Natural killer cell (primary cell): ENCODE measurements at regions not wholly inside any gene's neighbourhood (a gene's known extent, or its start where the extent isn't known, plus 50 kb on each side); places are given as distances from the start of the nearest gene placed in this dataset.
"Not testable (repeated sequence)": the region's sequence is repeated elsewhere in the genome, so short reads cannot be mapped to it uniquely, and the experiment has no call there.

Experiments
- ATAC-seq, 3 donors: fragments of 150-1000 bp in 2 of 3; fragments of 200-7000 bp in 1 of 3; cut with Tn5 transposase; 1 replicate in 1 of 3; 2 replicates in 2 of 3; pipeline ENCODE4 v1.10.0; 2021; ENCODE audit warnings: mild to moderate bottlenecking in 2 of 3, moderate library complexity in 2 of 3
- DNase-seq, 2 donors: peaks; one replicate each; pipeline versions ENCODE4 v3.0.0 to v3.0.0-alpha.2; 2013 to 2021; ENCODE audit warnings: mixed read lengths in 1 of 2
- H3K27ac ChIP-seq: one replicate; pipeline ENCODE4 v1.5.1; 2013; ENCODE audit warnings: mild to moderate bottlenecking, low read length
- H3K27me3 ChIP-seq: one replicate; pipeline ENCODE4 v1.6.1; 2013; ENCODE audit warnings: low read length; ENCODE audit not compliant: control insufficient read depth, insufficient read depth
- H3K36me3 ChIP-seq: one replicate; pipeline ENCODE4 v1.6.1; 2013; ENCODE audit warnings: low read length; ENCODE audit not compliant: control insufficient read depth, insufficient read depth
- H3K4me1 ChIP-seq: one replicate; pipeline ENCODE4 v1.6.1; 2013; ENCODE audit warnings: low read length; ENCODE audit not compliant: control insufficient read depth, insufficient read depth
- H3K4me3 ChIP-seq: one replicate; pipeline ENCODE4 v1.5.1; 2013; ENCODE audit warnings: low read length
- H3K9me3 ChIP-seq: one replicate; pipeline ENCODE4 v1.6.1; 2013; ENCODE audit warnings: low read length; ENCODE audit not compliant: control insufficient read depth, insufficient read depth
- H3K27ac Mint-ChIP-seq, 2 donors: one replicate each; pipeline ENCODE4 v1.8.0; 2022; ENCODE audit warnings: mild to moderate bottlenecking in 2 of 2, mixed read lengths in 2 of 2, moderate library complexity in 1 of 2
- H3K27me3 Mint-ChIP-seq, 2 donors: one replicate each; pipeline ENCODE4 v1.8.0; 2022; ENCODE audit warnings: low read depth in 2 of 2, mixed read lengths in 2 of 2
- H3K36me3 Mint-ChIP-seq: one replicate; pipeline ENCODE4 v1.8.0; 2022; ENCODE audit warnings: mixed read lengths
- H3K4me1 Mint-ChIP-seq, 2 donors: one replicate each; pipeline ENCODE4 v1.8.0; 2022; ENCODE audit warnings: mixed read lengths in 2 of 2
- H3K4me3 Mint-ChIP-seq: one replicate; pipeline ENCODE4 v1.8.0; 2022; ENCODE audit warnings: mild to moderate bottlenecking, moderate library complexity, mixed read lengths
- H3K9me3 Mint-ChIP-seq, 2 donors: one replicate each; pipeline ENCODE4 v1.8.0; 2022; ENCODE audit warnings: mixed read lengths in 2 of 2
- CTCF ChIP-seq: fragments of 200-600 bp; IDR thresholded peaks from one replicate; pipeline ENCODE4 v1.8.0; 2022; ENCODE audit warnings: antibody characterized with exemption
- WGBS: methylation state at CpG from one replicate; pipeline ENCODE4 v1.1.7; 2013; ENCODE audit warnings: missing lambda C conversion rate; ENCODE audit not compliant: insufficient coverage; 5-methylcytosine and 5-hydroxymethylcytosine counted together
- intact Hi-C: fragments of 100-400 bp; cut with micrococcal nuclease; formaldehyde crosslinking; loops from one replicate; pipeline ENCODE4 v1.14.2; 2022

DNA sequence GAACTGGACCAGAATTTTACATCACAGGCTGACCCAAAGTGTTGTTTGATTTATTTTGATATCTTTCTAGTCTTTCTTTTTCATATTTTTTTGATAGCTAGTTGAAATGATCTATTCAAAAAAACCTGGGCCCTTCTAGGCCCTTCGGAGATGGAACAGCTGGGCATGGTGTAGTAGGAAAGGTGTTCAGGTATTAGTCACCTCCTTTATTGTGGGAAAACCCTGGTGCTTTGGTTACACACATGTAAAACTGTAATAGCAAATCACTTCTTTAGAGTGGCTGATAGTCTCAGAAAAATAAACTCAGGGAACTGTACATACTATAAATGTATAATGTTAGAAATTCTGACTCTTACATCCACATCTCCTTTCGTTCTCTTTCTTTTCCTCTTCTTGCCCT lies 234.5 kb downstream of the PLA2G4A start:
- Histone ChIP-seq H3K27ac (no peak overlapping the region), H3K36me3 (no peaks in the 10 kb centered on the region), H3K27me3 (no peaks in the 10 kb centered on the region), H3K9me3 (no peaks in the 10 kb centered on the region), H3K4me3 (no peak overlapping the region), H3K4me1 (no peaks in the 10 kb centered on the region)
- Mint-ChIP-seq H3K4me3 (no peak overlapping the region), H3K36me3 (no peaks in the 10 kb centered on the region), H3K9me3 (peaks cover 0 to 4% of the 10 kb centered on the region in 2 donors), H3K27ac (no peak overlapping the region), H3K27me3 (no peaks in the 10 kb centered on the region), H3K4me1 (no peaks in the 10 kb centered on the region)
- DNase-seq (no peak), ATAC-seq (no peak)
- WGBS = 50% methylated on average over 1 of the region's 2 CpGs
- TF ChIP-seq CTCF = no peak
- intact Hi-C loops = no loop called here

GRCh38 chr1:187067160-187067559 lies 238.4 kb downstream of the PLA2G4A start:
- Mint-ChIP-seq H3K36me3 (no peaks in the 10 kb centered on the region), H3K27me3 (no peaks in the 10 kb centered on the region), H3K4me3 (no peak overlapping the region), H3K4me1 (no peaks in the 10 kb centered on the region), H3K27ac (no peak overlapping the region), H3K9me3 (peaks cover 3 to 6% of the 10 kb centered on the region in 2 donors)
- Histone ChIP-seq H3K9me3 (no peaks in the 10 kb centered on the region), H3K4me1 (no peaks in the 10 kb centered on the region), H3K36me3 (no peaks in the 10 kb centered on the region), H3K4me3 (no peak overlapping the region), H3K27ac (no peak overlapping the region), H3K27me3 (no peaks in the 10 kb centered on the region)
- WGBS = no CpG with 5 or more reads among the region's 1 CpG
- TF ChIP-seq CTCF = no peak
- intact Hi-C loops = no loop called here
- DNase-seq (no peak), ATAC-seq (no peak)

DNA sequence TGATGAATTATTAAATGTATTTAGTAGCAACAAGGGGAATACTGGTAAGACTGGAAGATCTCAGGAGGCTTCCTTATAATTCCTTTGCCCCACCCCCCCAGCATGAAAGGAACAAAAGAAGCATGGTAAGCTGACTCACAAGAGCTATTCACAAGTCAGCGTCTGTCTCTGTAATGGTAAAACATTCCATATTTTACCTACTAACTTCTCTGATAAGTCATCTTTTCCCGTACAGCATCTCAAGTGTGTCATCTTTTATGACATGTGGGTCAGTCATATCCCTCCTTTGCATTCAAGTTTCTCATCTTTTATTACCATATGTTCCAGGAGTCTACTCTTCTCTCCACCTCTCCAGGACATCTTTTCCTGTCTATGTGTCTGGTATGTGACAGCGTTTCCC lies 241.3 kb downstream of the PLA2G4A start:
- H3K36me3 ChIP-seq = no peaks in the 10 kb centered on the region
- no peaks in the 10 kb centered on the region for H3K36me3 Mint-ChIP-seq
- H3K4me3 ChIP-seq = no peak overlapping the region
- 90% methylated on average over 2 of the region's 3 CpGs for WGBS
- H3K27ac Mint-ChIP-seq = no peak overlapping the region
- no peaks in the 10 kb centered on the region for H3K9me3 ChIP-seq
- H3K9me3 Mint-ChIP-seq = peaks cover 2 to 3% of the 10 kb centered on the region in 2 donors
- intact Hi-C loops = no loop called here
- ATAC-seq = no peak
- H3K4me1 Mint-ChIP-seq = peaks cover 0 to 5% of the 10 kb centered on the region in 2 donors
- no peaks in the 10 kb centered on the region for H3K4me1 ChIP-seq
- no peak overlapping the region for H3K27ac ChIP-seq
- H3K27me3 Mint-ChIP-seq = no peaks in the 10 kb centered on the region
- no peak for DNase-seq
- TF ChIP-seq CTCF = no peak
- no peak overlapping the region for H3K4me3 Mint-ChIP-seq
- no peaks in the 10 kb centered on the region for H3K27me3 ChIP-seq

DNA sequence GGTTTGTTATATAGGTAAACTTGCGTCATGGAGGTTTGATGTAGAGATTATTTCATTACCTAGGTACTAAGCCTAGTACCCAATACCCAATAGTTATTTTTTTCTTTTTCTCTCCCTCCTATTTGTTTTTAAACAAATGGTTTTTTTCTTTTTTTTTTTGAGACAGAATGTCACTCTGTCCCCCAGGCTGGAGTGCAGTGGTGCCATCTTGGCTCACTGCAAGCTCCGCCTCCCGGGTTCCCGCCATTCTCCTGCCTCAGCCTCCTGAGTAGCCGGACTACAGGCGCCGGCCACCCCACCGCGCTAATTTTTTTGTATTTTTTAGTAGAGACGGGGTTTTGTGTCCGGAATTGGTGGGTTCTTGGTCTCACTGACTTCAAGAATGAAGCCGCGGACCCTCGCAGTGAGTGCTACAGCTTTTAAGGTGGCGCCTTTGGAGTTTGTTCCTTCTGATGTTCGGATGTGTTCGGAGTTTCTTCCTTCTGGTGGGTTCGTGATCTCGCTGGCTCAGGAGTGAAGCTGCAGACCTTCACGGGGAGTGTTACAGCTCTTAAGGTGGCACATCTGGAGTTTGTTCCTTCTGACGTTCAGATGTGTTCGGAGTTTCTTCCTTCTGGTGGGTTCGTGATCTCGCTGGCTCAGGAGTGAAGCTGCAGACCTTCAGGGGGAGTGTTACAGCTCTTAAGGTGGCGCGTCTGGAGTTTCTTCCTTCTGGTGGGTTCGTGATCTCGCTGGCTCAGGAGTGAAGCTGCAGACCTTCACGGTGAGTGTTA lies 243.7 kb downstream of the PLA2G4A start:
- DNase-seq (peak in 1 of 2 donors; percentile 26), ATAC-seq (peak; percentile 54 to 75 (median 60))
- H3K4me1 ChIP-seq, H3K4me1 Mint-ChIP-seq, H3K36me3 Mint-ChIP-seq, intact Hi-C loops, H3K36me3 ChIP-seq, H3K9me3 ChIP-seq, H3K9me3 Mint-ChIP-seq, H3K27me3 Mint-ChIP-seq, H3K27me3 ChIP-seq: not testable (repeated sequence)
- WGBS = 60% methylated on average over 28 of the region's 29 CpGs
- H3K27ac Mint-ChIP-seq = peak overlapping the region; percentile 85 to 86
- peak overlapping the region; percentile 95 for H3K4me3 Mint-ChIP-seq
- Histone ChIP-seq H3K27ac (peak overlapping the region; percentile 42), H3K4me3 (peak overlapping the region; percentile 47)

DNA sequence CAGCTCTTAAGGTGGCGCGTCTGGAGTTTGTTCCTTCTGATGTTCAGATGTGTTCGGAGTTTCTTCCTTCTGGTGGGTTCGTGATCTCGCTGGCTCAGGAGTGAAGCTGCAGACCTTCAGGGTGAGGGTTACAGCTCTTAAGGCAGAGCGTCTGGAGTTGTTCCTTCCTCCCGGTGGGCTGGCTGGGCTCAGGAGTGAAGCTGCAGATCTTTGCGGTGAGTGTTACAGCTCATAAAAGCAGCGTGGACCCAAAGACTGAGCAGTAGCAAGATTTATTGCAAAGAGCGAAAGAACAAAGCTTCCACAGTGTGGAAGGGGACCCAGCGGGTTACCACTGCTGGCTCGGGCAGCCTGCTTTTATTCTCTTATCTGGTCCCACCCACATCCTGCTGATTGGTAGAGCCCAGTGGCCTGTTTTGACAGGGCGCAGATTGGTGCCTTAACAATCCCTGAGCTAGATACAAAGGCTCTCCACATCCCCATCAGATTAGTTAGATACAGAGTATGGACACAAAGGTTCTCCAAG lies 244.3 kb downstream of the PLA2G4A start:
- DNase-seq = peak in 1 of 2 donors; percentile 18
- H3K4me3 ChIP-seq = peak overlapping the region; percentile 47
- H3K9me3 ChIP-seq, H3K36me3 Mint-ChIP-seq, H3K36me3 ChIP-seq, H3K4me1 ChIP-seq, H3K4me1 Mint-ChIP-seq, ATAC-seq, H3K27me3 Mint-ChIP-seq, H3K27ac ChIP-seq, H3K27me3 ChIP-seq, H3K9me3 Mint-ChIP-seq, intact Hi-C loops: not testable (repeated sequence)
- H3K4me3 Mint-ChIP-seq = peak overlapping the region; percentile 95
- peak overlapping the region; percentile 85 to 86 for H3K27ac Mint-ChIP-seq
- WGBS = 63% methylated on average over 13 of the region's 13 CpGs

GRCh38 chr1:187073634-187074245 lies 245.0 kb downstream of the PLA2G4A start:
- H3K4me1 Mint-ChIP-seq, H3K36me3 Mint-ChIP-seq, H3K27me3 ChIP-seq, H3K36me3 ChIP-seq, H3K4me1 ChIP-seq, H3K4me3 ChIP-seq, DNase-seq, H3K9me3 ChIP-seq, H3K27ac ChIP-seq, H3K9me3 Mint-ChIP-seq, H3K27me3 Mint-ChIP-seq, intact Hi-C loops, ATAC-seq: not testable (repeated sequence)
- Mint-ChIP-seq H3K4me3 (peak overlapping the region; percentile 95), H3K27ac (peak overlapping the region in 1 of 2 donors; percentile 85)
- WGBS = 97% methylated on average over 35 of the region's 35 CpGs
